IMR-90 (cell line): ENCODE measurements at regions not wholly inside any gene's neighbourhood (a gene's known extent, or its start where the extent isn't known, plus 50 kb on each side); places are given as distances from the start of the nearest gene placed in this dataset.

ENCODE experiments used
- ATAC-seq: fragments of 200-7000 bp; cut with Tn5 transposase; 2 replicates; pipeline ENCODE4 v1.9.1; 2020; ENCODE audit warnings: low read depth, mild to moderate bottlenecking, moderate library complexity
- BruUV-seq: library from RNA; stranded (reverse); fragments of 400-500 nt; replicated peaks from 2 replicates; lab custom pipeline; 2021; lab: Mats Ljungman, UMichigan
- CTCF ChIA-PET: fragments of 300-600 bp; formaldehyde crosslinking; extraction: SDS; loops from one replicate; lab custom pipeline; 2021; ENCODE audit warnings: antibody characterized with exemption; lab: Yijun Ruan, JAX
- POLR2A ChIA-PET: fragments of 300-600 bp; sonication (Branson Sonifier 250); formaldehyde crosslinking; loops from one replicate; lab custom pipeline; 2022; ENCODE audit warnings: antibody characterized with exemption; ENCODE audit not compliant: unreplicated experiment; lab: Charles Lee
- DNase-seq: peaks from one replicate; pipeline ENCODE4 v3.0.0; 2013
- H2AFZ ChIP-seq: replicated peaks from 2 replicates; pipeline ENCODE3; 2013; ENCODE audit warnings: low read length, mild to moderate bottlenecking; ENCODE audit not compliant: poor library complexity
- H2AK5ac ChIP-seq: 2 replicates; pipeline ENCODE4 v1.6.1; 2013; ENCODE audit warnings: low read depth, low read length, inconsistent platforms
- H2AK9ac ChIP-seq: replicated peaks from 2 replicates; pipeline ENCODE3; 2013; ENCODE audit warnings: mild to moderate bottlenecking, low read depth, low read length, moderate library complexity; ENCODE audit not compliant: poor library complexity
- H2BK120ac ChIP-seq: 2 replicates; pipeline ENCODE4 v1.6.1; 2013; ENCODE audit warnings: low read depth, low read length, inconsistent platforms
- H2BK15ac ChIP-seq: 3 replicates; pipeline ENCODE4 v1.6.1; 2013; ENCODE audit warnings: low read depth, low read length, inconsistent platforms
- H2BK20ac ChIP-seq: 2 replicates; pipeline ENCODE4 v1.6.1; 2013; ENCODE audit warnings: low read depth, mild to moderate bottlenecking, inconsistent platforms, low read length, moderate library complexity
- H2BK5ac ChIP-seq: 2 replicates; pipeline ENCODE4 v1.6.1; 2013; ENCODE audit warnings: mild to moderate bottlenecking, low read depth, low read length, inconsistent platforms; ENCODE audit not compliant: poor library complexity, severe bottlenecking
- H3K14ac ChIP-seq: replicated peaks from 2 replicates; pipeline ENCODE4 v1.6.1; 2013; ENCODE audit warnings: low read depth, low read length, inconsistent platforms
- H3K18ac ChIP-seq: 2 replicates; pipeline ENCODE4 v1.6.1; 2013; ENCODE audit warnings: low read depth, low read length, control low read depth
- H3K23ac ChIP-seq: 2 replicates; pipeline ENCODE4 v1.6.1; 2013; ENCODE audit warnings: low read depth, low read length, inconsistent platforms
- H3K27ac ChIP-seq: 2 replicates; pipeline ENCODE4 v1.5.1; 2013; ENCODE audit warnings: mild to moderate bottlenecking, control low read depth, low read length; ENCODE audit not compliant: insufficient read depth
- H3K27me3 ChIP-seq: 2 replicates; pipeline ENCODE4 v1.6.1; 2013; ENCODE audit warnings: low read length; ENCODE audit not compliant: control insufficient read depth, insufficient read depth
- H3K36me3 ChIP-seq: 2 replicates; pipeline ENCODE4 v1.6.1; 2013; ENCODE audit warnings: low read length, mixed read lengths; ENCODE audit not compliant: control insufficient read depth, insufficient read depth
- H3K4ac ChIP-seq: 2 replicates; pipeline ENCODE4 v1.6.1; 2013; ENCODE audit warnings: low read depth, low read length, inconsistent platforms
- H3K4me1 ChIP-seq: 2 replicates; pipeline ENCODE4 v1.6.1; 2013; ENCODE audit warnings: low read length, mixed read lengths; ENCODE audit not compliant: control insufficient read depth, insufficient read depth
- H3K4me2 ChIP-seq: 2 replicates; pipeline ENCODE4 v1.6.1; 2013; ENCODE audit warnings: low read depth, mild to moderate bottlenecking, control low read depth, low read length, moderate library complexity
- H3K4me3 ChIP-seq: 2 replicates; pipeline ENCODE4 v1.5.1; 2013; ENCODE audit warnings: low read depth, mild to moderate bottlenecking, control low read depth, low read length, moderate library complexity; ENCODE audit not compliant: insufficient read depth
- H3K56ac ChIP-seq: 2 replicates; pipeline ENCODE4 v1.6.1; 2013; ENCODE audit warnings: low read length, inconsistent platforms; ENCODE audit not compliant: insufficient read depth; ENCODE audit errors: extremely low read depth
- H3K79me1 ChIP-seq, 2 experiments: 2 replicates each; pipeline ENCODE4 v1.6.1; 2013; ENCODE audit warnings: low read length in 2 of 2, inconsistent platforms in 1 of 2, low read depth in 1 of 2
- H3K9ac ChIP-seq: 2 replicates; pipeline ENCODE4 v1.6.1; 2013; ENCODE audit warnings: low read depth, low read length, control low read depth
- H3K9me1 ChIP-seq: 2 replicates; pipeline ENCODE4 v1.6.1; 2013; ENCODE audit warnings: low read length, inconsistent platforms; ENCODE audit not compliant: insufficient read depth
- H3K9me3 ChIP-seq: 2 replicates; pipeline ENCODE4 v1.6.1; 2013; ENCODE audit warnings: low read length; ENCODE audit not compliant: control insufficient read depth, insufficient read depth
- H4K20me1 ChIP-seq: 2 replicates; pipeline ENCODE4 v1.6.1; 2013; ENCODE audit warnings: low read length, inconsistent platforms; ENCODE audit not compliant: insufficient read depth
- H4K5ac ChIP-seq: 2 replicates; pipeline ENCODE4 v1.6.1; 2013; ENCODE audit warnings: mild to moderate bottlenecking, low read depth, low read length, control low read depth
- H4K8ac ChIP-seq, 2 experiments: 2 replicates each; pipeline ENCODE4 v1.6.1; 2013; ENCODE audit warnings: low read depth in 2 of 2, low read length in 2 of 2, control low read depth in 1 of 2, inconsistent platforms in 1 of 2
- H4K91ac ChIP-seq: 2 replicates; pipeline ENCODE4 v1.6.1; 2013; ENCODE audit warnings: low read depth, low read length, inconsistent platforms; ENCODE audit not compliant: insufficient read depth
- RFX5 ChIP-seq: IDR thresholded peaks from 2 replicates; pipeline ENCODE4 v1.8.0; 2012; ENCODE audit warnings: low read depth, mild to moderate bottlenecking, low read length, moderate library complexity
- WGBS, 2 experiments: methylation state at CpG; one replicate each; pipeline versions ENCODE4 v1.1.5 to v1.1.7; 2013; ENCODE audit warnings: missing lambda C conversion rate in 2 of 2; ENCODE audit not compliant: insufficient read length in 1 of 2; ENCODE audit errors: extremely low coverage in 2 of 2; 5-methylcytosine and 5-hydroxymethylcytosine counted together
- dilution Hi-C: fragments of 300-500 bp; cut with HindIII; formaldehyde crosslinking; loops from one replicate; pipeline ENCODE4 v1.14.3; 2018; ENCODE audit warnings: low sequenced_read_pairs; ENCODE audit not compliant: unreplicated experiment
- in situ Hi-C: fragments of 300-500 bp; cut with MboI; formaldehyde crosslinking; loops from 3 replicates; pipeline ENCODE4 v1.14.3; 2019; ENCODE audit warnings: low sequenced_read_pairs, inconsistent platforms, mixed read lengths
- intact Hi-C: fragments of 100-400 bp; cut with micrococcal nuclease; formaldehyde crosslinking; loops from 2 replicates; pipeline ENCODE4 v1.10.0; 2022

- no peak overlapping the region for H4K8ac ChIP-seq
- H3K4me2 ChIP-seq, result no peak overlapping the region
- H3K79me1 ChIP-seq, result no peaks in the 10 kb centered on the region
- no CpG with 5 or more reads among the region's 2 CpGs for WGBS, 2 experiments
- no TSS peak for BruUV-seq
- H3K9ac ChIP-seq, result no peak overlapping the region
- no peak overlapping the region for H2BK5ac ChIP-seq
- dilution Hi-C loops, result no loop called here
- H3K23ac ChIP-seq, result no peak overlapping the region
- ATAC-seq (no peak), DNase-seq (no peak)
- H3K36me3 ChIP-seq, result no peaks in the 10 kb centered on the region
- no peaks in the 10 kb centered on the region for H3K27me3 ChIP-seq
- ChIA-PET CTCF (no interaction called here), POLR2A (no interaction called here)
- H3K4ac ChIP-seq, result no peak overlapping the region
- H4K20me1 ChIP-seq, result no peaks in the 10 kb centered on the region
- intact Hi-C loops, result no loop called here
- H3K9me3 ChIP-seq, result no peaks in the 10 kb centered on the region; the same call in 1 of the 2 replicates
- H4K91ac ChIP-seq, result no peak overlapping the region
- H4K5ac ChIP-seq, result no peak overlapping the region
- H3K4me3 ChIP-seq, result no peak overlapping the region
- no peaks in the 10 kb centered on the region for H3K9me1 ChIP-seq
- H2AK5ac ChIP-seq, result no peak overlapping the region
- no peak overlapping the region for H2AK9ac ChIP-seq
- in situ Hi-C loops, result no loop called here
- H3K18ac ChIP-seq, result no peak overlapping the region
- no peak overlapping the region for H3K56ac ChIP-seq
- no peak overlapping the region for H3K14ac ChIP-seq
- TF ChIP-seq RFX5, result no peak
- no peak overlapping the region for H2BK15ac ChIP-seq
- no peak overlapping the region for H2AFZ ChIP-seq
- no peak overlapping the region for H2BK20ac ChIP-seq
- no peak overlapping the region for H2BK120ac ChIP-seq
- H3K27ac ChIP-seq, result no peak overlapping the region
- H3K4me1 ChIP-seq, result no peaks in the 10 kb centered on the region
Observed at GRCh38 chr4:134309715-134310114, 108.1 kb upstream of the PABPC4L start.
